GM19468 (cell line): ENCODE measurements at regions not wholly inside any gene's neighbourhood (a gene's known extent, or its start where the extent isn't known, plus 50 kb on each side); places are given as distances from the start of the nearest gene placed in this dataset.

Experiments
- ATAC-seq: cut with Tn5 transposase; IDR thresholded peaks from one replicate; pipeline ENCODE4 v1.9.1; 2021; ENCODE audit warnings: mild to moderate bottlenecking, moderate library complexity, moderate number of reproducible peaks; ENCODE audit not compliant: unreplicated experiment; ENCODE audit errors: extremely low read depth

DNA sequence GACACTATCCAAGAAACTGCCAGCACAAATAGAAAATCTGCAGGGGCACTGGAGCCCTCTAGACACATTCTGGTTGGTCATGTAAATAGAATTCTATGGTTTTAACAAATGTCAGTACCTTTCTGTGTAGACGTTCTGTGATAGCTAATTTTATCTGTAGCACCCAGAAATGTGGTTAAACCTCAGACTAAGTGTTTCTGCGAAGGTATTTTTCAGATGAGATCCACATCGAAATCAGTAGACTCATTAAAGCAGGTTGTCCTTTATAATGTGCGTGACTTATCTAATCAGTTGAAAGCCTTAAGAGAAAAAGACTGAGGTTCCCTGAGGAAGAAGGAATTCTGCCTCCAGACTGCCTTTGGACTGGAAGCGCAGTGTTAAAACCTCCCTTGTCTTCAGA is 922.9 kb downstream of the EFNB2 start:
- ATAC-seq = no peak

DNA sequence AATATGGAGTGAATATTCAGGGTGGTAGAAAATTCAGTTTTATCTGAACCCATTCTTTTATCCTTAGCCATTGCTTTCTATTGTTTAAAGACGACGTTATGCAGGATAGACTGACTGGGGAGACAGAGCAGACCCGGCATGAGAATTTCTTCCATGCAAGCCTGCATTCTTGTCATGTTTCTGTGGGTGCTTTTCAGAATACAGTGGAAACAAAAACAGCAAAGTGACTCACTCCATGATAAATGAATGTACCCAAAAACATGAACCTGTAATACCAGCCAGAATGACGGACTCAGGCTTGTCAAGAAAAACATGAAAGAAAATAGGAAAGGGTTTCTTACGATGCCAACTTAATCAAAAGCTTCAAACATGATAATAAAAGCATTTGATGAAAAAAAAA is 924.0 kb downstream of the EFNB2 start:
- no peak for ATAC-seq

DNA sequence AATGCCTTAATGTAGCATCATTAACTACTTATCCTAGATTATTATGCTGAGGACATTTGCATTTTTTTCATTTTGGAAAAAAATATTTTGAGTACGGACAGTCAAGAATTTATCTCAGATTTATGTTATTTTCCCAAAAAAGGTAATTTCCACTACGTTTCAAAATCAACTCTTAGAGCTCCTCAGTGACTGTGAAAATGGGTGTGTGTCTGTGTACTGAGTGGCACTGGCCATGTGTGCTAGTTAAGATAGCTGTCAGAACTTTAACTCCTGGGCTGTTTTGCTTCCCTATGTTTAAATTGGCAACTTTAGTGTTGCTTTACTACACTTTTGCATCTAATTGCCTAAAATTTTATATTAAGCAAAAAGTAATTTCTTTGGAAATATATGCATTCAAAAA is 927.4 kb downstream of the EFNB2 start:
- ATAC-seq = no peak

DNA sequence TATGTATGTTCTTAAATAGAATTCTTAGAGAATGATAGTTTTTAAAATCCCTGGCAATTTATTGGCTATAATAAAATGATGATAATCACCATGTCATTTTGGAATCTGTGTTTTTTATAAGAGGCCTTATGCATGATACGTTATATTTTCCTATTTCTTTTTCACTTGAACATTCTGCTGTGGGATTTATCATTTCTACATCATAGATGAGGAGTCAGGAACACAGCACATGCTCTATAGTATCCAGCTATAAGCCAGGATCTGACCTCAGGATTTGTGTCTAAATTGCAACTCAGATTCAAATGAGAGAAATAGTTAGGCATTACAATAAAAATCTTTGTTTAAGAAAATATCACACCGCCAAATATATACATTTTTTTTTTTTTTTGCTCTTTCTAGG is 928.0 kb downstream of the EFNB2 start:
- ATAC-seq = no peak

DNA sequence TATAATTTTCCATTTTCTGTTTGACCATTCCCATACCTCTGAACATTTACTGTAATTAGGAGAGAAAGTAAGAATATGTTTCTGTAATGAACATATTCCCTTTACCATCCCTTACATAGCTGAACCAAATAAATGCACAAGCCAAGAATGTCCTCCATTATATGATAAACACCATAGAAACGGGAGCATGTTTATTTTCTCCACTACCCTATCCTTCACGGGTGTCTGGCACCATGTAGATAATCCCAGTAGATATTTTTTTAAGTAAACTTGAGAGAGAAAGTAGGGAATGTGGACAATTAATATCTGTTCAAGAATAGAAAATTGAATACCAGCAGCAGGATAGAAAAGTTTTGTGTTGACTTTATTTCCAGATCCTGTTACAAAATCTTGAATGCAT is 928.4 kb downstream of the EFNB2 start:
- ATAC-seq = no peak

DNA sequence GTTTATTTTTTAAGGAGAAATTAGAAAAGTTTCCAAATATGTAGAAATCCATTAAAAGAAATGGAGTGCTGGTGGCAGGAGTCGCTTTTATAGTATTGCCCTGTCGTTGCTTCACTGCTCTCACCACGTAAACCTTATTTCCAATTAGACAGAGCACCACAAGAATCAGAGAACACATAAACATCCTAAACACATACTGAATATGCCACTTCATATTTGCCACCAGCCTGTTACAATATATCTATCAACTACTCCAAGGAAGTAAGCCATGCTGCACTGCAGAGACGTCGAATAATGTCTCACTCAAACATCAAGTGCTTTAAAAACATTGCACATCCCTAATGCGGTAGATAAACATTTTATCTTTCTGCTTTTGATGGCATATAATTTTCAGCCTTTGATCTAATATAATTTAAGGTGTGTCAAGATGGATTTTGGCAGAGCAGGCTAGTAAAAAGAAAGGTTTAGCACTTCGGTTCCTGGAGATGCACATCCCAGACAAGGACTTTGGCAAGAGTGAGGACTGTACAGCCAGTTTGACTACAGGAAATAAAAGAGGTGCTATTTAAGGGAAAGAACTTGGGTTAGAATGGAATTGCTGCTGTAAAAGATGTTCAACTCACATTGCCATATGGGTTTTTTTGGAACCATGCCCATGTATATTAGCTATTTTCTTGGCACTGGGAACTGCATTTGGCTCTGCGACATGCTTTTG is 932.3 kb downstream of the EFNB2 start:
- no peak for ATAC-seq

DNA sequence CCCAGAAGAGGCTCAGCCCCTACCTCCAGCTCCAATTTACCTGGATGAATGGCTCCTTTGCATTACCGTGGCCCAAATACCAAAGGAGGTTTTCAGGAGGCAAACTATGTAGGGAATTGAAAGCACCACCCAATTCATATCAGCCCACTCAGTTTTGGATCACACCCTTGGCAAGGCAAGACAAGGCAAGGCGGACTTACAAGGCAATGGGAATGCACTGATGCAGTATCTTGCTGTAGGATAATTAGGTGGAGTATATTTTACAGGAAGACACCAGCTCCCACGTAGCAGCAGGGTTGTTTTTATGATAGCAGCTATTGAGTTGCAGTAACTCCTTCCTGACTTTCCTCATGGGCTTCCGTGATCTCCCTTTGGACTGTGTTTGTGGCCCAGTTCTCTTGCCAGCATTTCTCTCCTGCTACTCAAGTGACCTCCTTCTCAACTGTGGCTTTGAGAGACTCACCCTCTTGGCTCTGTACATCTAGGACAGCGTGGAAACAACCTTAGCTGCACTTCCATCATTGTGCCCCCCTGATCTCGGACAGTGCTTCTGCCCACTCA is 935.9 kb downstream of the EFNB2 start:
- ATAC-seq = no peak

DNA sequence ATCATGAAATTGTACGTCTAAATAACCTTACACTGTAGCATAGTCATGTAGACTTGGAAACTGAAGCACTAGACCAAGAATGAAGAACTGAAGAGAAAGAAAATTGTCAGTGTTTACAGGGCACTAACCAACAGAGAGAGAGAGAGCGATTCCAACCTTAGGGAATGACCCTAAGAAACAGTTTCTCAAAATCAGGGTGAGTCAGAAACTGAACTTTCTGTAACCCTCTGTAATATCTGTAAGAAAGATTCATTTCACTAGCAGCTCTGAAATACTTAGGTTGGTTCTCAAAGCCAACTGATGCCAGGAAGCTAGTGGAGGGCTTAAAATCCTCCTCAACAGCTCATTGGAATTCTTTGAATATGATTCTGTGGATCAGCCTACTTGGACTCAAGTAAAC is 936.9 kb downstream of the EFNB2 start:
- no peak for ATAC-seq

DNA sequence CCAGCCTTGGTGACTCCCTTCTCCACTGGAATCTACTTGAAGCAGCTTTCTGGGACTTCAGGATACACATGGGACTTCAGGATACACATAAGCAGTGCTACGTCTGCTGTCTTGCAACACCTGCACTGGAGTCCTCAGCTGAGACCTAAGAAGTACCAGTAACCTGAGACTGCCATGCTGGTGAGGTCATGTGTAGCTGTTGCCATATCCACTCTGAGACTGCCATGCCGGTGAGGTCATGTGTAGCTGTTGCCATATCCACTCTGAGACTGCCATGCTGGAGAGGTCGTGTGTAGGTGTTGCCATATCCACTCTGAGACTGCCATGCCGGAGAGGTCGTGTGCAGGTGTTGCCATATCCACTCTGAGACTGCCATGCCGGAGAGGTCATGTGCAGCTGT is 937.9 kb downstream of the EFNB2 start:
- ATAC-seq = no peak

DNA sequence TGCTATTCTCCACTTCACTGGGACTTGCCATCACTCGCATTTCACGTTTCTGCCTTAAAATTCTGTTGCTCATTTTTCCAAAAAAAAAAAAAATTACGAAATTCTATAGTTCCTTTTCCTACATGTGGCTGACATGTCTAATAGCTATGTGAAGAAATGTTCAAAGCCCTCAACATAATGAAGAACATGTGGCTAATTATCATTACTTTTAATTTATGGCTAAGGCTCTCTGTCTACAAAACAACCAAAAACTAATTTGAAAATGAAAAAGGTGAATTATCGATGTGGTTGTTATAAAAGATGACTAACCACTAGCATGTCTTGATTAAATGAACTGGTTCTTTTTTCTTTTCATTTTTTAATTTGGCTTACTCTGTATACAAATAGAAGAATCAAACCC is 940.0 kb downstream of the EFNB2 start:
- ATAC-seq = no peak

DNA sequence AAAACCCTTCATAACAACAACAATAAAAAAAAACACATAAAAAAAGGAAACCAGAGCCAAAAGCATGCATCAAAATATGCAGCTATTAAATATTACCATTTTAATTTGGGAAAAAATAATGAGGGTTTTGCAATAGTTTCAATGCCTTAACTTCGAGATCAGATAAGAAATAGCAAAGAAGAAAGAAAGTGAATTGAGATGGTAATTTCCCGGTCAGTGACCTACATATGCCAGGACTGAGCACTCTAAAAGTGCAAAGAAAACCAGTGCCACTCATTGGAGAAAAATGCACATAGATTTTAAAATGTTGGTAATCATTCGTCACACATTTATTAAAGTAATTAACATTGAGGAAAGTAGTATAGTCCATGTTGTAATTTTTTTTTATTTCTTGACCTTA is 944.2 kb downstream of the EFNB2 start:
- ATAC-seq = no peak

DNA sequence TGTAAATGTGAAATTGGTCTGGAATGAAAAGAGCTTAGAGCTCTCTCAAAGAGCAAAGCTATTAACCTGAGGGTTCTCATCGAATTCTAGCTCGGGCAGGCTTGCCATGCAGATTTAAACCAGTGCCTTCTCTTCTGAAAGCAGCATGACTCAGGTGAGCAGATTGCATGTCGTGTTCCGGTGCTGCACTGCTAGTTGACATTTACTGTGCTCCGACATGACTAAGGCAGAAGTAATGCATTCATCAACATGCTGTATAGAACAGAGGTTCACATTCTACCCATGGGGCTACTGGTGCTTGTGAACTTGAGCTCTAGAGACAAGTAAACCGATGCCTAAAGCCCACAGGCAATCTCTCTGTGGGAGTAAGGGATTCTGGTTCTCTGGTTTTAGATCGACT is 947.7 kb downstream of the EFNB2 start:
- ATAC-seq = no peak

DNA sequence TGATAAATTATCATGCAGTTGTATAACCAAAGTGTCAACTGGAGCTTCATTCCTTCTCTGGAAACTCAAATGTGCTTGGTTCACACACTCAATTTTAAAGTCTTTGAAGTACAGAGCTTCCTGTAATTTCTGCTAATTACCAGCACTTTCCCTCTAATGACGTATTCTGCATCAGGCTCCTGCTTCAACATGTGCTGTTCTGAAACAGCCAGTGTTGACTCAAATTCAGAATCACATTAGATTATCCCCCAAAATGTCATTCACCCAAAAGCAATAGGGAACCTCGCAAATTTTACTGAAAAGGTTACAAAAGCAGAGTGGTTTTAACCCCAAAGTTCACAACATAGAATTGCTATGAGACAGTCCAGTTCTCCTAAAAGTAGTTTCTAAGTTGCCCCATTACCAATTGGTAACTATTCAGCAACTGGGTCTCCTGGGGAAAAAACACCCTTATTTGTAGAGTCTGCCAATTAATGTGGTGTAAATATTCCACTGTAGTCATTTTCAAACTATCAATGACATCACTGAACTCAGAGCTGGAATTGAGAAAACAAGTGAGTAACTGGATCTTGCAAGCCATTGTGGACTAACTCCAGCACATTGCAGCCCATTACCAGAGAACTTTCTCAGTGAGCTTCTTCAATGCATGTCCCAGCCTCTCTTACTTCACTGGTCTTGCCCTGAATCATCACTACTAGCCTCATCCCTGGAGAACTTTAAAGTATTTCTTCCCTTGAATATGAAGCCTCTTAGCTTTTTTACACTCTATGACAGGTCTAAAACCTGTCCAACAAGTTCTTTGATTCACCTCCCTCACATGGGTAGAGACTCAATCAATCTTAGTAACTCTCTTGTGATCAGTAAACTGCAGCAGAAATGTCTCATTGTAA is 955.4 kb downstream of the EFNB2 start:
- ATAC-seq = no peak

DNA sequence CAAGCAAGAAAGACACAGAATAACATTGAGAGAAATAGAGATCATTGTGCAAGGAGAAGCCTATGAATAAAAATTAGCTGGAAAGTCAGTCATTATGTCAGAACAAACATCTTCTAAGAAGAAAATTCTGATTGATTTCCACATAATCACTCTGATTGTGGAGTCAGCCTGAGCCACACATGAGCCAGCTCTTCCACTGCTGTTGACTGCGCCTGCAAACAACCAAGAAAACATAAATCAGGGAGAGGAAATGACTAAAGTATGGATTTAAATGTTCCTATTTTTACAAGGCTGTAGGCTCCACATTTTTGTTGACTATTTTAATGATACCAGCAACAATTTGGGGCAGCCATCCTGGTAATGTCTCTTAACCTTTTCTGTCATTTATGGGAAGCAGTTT is 962.3 kb downstream of the EFNB2 start:
- no peak for ATAC-seq

DNA sequence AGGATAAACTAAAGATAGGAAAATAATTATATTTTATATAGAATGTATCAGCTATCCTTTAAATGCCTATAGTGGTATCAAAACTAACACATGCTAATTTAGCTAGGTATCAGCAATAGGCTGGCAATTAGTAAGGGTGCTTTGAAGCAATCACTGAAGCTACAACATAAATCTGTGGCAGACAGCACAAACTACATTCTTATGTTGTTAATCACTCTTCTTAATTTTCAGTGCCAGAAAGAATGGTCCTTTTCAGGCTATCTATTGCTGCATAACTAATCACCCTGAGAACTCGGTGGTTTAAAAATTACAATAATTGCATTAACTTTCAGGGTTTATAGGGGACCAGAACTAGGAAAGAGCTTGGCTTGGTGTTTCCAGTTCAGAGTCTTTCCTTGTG is 963.1 kb downstream of the EFNB2 start:
- no peak for ATAC-seq

DNA sequence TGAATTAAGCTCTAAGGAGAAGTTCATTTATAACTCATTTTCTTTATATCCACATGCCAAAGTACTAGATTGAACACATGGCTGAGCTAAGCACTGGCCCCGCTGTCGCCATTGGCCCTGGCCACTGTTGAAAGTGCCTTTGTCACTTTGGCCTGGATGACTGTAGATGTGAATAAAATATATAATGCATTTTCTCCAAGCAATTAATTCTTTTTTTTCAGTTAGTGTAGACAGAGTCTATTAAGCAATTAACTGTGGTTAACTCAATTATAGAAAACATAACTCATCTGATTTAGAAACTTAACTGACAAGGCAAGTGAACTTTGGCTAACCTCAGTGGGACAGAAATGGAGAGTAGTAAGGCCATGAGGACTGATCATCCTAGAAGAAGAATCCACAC is 965.6 kb downstream of the EFNB2 start:
- no peak for ATAC-seq

DNA sequence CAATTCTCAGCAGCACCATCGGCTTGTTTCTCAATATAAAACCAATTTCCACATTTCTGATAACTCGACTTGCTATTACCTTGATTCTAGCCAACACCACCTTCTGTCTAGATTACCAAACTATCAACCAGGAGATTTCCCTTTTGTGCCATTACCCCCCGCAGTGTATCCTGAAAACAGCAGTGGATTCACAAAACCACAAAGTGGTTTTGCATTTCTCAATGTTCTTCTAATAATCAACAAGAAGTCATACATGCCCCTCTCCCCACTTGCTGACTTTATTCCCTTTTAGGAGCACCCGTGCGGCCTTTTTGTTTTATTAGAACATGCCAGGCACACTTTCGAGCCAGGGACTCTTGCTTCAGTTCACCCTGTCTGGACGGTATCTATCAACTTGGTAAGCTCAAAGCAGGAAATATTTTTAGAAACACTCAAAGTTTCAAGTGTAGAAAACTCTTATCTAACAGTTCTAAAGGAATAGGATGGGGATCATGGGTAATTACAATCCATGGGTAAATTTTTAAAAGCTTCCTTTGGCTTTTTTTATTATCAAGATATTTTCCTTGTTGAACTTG is 967.4 kb downstream of the EFNB2 start:
- ATAC-seq = no peak

DNA sequence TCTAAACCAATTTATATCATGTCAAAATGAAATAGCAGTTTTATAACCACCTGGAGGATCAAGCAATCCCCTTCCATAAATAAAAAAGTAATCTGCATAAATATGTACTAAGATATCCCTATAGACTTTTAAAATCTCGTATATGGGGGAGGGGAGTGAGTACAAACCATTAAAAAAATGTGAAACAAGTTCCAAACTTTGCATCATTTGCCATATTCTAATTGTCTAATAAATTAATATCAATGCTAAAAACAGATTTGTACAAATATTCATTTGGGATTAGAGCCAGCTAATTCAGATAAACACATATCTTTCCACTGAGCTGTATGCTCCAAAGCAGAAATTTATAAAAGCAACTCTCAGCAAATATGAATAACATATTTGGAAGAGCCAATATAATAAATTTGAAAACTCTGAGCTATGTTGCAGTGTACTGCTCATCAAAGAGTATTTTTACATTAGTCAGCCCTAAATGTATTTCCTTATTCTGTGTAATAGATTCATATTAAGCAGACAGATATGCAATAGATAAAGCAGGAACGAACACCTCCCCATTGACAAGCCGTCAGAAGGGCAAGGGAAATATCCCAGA is 970.2 kb downstream of the EFNB2 start:
- ATAC-seq = no peak

DNA sequence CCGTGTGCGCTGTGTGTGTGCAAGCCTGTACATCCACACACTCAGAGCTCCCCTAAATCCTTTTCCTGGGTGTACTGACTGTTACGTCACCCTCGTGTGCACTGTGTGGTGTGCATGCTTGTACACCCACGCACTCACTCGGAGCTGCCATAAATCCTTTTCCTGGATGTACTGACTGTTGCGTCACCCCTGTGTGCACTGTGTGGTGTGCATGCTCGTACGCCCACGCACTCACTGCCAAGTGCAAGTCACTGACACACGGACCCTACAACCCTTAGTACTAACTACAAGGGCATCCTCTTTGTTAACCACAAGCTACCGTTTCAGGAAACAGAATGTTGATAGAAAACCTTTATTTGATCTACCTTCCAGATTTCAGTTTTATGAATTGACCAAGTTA is 983.4 kb downstream of the EFNB2 start:
- ATAC-seq = no peak

DNA sequence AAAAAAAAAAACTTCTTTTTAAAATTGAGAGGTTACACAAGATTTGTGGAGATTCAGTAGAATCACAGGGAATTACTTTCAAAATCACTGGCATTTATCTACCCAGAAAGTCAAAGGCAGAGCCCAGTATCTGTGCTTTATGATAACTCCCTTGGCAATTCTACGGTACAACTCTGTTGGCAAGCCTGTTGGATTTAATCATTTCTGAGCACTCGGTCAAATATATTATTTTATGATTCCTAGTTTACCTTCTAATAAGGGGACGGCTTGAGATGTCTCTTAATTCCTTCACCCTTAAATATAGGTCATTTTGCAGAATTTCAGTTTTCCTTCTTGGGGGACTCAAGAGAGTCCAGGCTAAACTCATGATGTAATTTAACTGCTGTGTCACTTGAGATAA is 987.6 kb downstream of the EFNB2 start:
- ATAC-seq = no peak

DNA sequence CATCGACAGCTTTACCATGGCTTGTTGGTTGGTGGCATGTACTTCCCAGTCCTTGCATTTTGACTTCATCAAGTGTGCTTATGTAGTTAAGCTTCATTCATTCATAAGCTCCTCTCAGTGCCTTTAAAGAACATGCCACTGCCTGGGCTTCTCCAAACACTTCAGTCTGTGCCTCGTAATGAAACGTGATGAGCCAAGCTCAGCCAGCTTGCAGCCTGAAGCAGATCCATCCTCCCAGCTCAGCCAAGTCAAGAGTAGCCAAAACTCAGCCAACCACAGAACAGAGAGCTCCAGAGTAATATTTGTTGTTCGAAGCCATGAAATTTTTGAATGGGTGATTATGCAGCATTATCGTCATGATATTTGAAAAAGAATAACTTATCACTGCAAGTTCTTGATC is 989.7 kb downstream of the EFNB2 start:
- ATAC-seq = no peak
